Neutrophil (primary cell): ENCODE measurements at regions not wholly inside any gene's neighbourhood (a gene's known extent, or its start where the extent isn't known, plus 50 kb on each side); places are given as distances from the start of the nearest gene placed in this dataset.

Experiments
- H3K27ac ChIP-seq: fragments of 200-600 bp; sonication (generic); 2 replicates; pipeline ENCODE4 v1.5.1; 2016; ENCODE audit warnings: mild to moderate bottlenecking, moderate library complexity
- H3K27me3 ChIP-seq: fragments of 200-600 bp; sonication (generic); 2 replicates; pipeline ENCODE4 v1.6.0; 2016; ENCODE audit warnings: mild to moderate bottlenecking
- H3K36me3 ChIP-seq: fragments of 200-600 bp; sonication (generic); 2 replicates; pipeline ENCODE4 v1.5.1; 2017
- H3K4me1 ChIP-seq, 2 experiments: fragments of 200-600 bp in 1 of 2; sonication (generic) in 1 of 2; 1 replicate in 1 of 2; 2 replicates in 1 of 2; pipeline versions ENCODE4 v1.5.1 to v1.6.1; 2013 to 2016; ENCODE audit warnings: low read depth in 1 of 2, low read length in 1 of 2, mild to moderate bottlenecking in 1 of 2, moderate library complexity in 1 of 2; ENCODE audit not compliant: control insufficient read depth in 1 of 2, insufficient read depth in 1 of 2
- H3K4me3 ChIP-seq, 2 experiments: fragments of 200-600 bp in 1 of 2; sonication (generic) in 1 of 2; 1 replicate in 1 of 2; 2 replicates in 1 of 2; pipeline ENCODE4 v1.5.1; 2013 to 2016; ENCODE audit warnings: low read depth in 1 of 2, low read length in 1 of 2, mild to moderate bottlenecking in 1 of 2, moderate library complexity in 1 of 2
- H3K9me3 ChIP-seq: fragments of 200-600 bp; sonication (generic); 2 replicates; pipeline ENCODE4 v1.5.1; 2016
- CTCF ChIP-seq: fragments of 200-600 bp; sonication (generic); IDR thresholded peaks from 2 replicates; pipeline ENCODE4 v1.5.1; 2016; ENCODE audit warnings: antibody characterized with exemption

- H3K27ac ChIP-seq: no peak overlapping the region
- no peak for TF ChIP-seq CTCF
- no peaks in the 10 kb centered on the region for H3K4me1 ChIP-seq
- no peaks in the 10 kb centered on the region for H3K9me3 ChIP-seq
- no peak overlapping the region for H3K4me3 ChIP-seq
- H3K36me3 ChIP-seq: no peaks in the 10 kb centered on the region
- no peaks in the 10 kb centered on the region for H3K27me3 ChIP-seq
These were observed 50.6 kb upstream of the SLC7A14 start for GRCh38 chr3:170636400-170636973.
